ENCODE measurements at regions not wholly inside any gene's neighbourhood (a gene's known extent, or its start where the extent isn't known, plus 50 kb on each side); places are given as distances from the start of the nearest gene placed in this dataset.

GRCh38 chr1:42006836-42007235 is 88.1 kb upstream of the HIVEP3 start:
- intact Hi-C loops (cut with DNase I): no loop called here
- no peaks in the 10 kb centered on the region for H3K36me3 ChIP-seq
- no peaks in the 10 kb centered on the region for H3K27me3 ChIP-seq
- TF ChIP-seq, protein P1, sequence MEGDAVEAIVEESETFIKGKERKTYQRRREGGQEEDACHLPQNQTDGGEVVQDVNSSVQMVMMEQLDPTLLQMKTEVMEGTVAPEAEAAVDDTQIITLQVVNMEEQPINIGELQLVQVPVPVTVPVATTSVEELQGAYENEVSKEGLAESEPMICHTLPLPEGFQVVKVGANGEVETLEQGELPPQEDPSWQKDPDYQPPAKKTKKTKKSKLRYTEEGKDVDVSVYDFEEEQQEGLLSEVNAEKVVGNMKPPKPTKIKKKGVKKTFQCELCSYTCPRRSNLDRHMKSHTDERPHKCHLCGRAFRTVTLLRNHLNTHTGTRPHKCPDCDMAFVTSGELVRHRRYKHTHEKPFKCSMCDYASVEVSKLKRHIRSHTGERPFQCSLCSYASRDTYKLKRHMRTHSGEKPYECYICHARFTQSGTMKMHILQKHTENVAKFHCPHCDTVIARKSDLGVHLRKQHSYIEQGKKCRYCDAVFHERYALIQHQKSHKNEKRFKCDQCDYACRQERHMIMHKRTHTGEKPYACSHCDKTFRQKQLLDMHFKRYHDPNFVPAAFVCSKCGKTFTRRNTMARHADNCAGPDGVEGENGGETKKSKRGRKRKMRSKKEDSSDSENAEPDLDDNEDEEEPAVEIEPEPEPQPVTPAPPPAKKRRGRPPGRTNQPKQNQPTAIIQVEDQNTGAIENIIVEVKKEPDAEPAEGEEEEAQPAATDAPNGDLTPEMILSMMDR (IDR thresholded peaks at IDR 0.05): no peak
- H3K9me3 ChIP-seq: no peaks in the 10 kb centered on the region
- peaks cover 0 to 9% (median 7%) of the 10 kb centered on the region in 9 donors for H3K4me1 ChIP-seq
- DNase-seq (no peak), ATAC-seq (no peak)
- no peak overlapping the region for H3K4me3 ChIP-seq
- H3K27ac ChIP-seq: no peak overlapping the region
- 50 to 65% methylated on average over 3 of the region's 3 CpGs for WGBS, 2 donors

- Histone ChIP-seq H3K27ac (no peak overlapping the region), H3K4me1 (peaks cover 0 to 9% (median 7%) of the 10 kb centered on the region in 9 donors), H3K36me3 (no peaks in the 10 kb centered on the region), H3K27me3 (no peaks in the 10 kb centered on the region), H3K9me3 (no peaks in the 10 kb centered on the region), H3K4me3 (no peak overlapping the region)
- ATAC-seq (no peak), DNase-seq (no peak)
- intact Hi-C loops (cut with DNase I): no loop called here
- WGBS, 2 donors: 74 to 87% methylated on average over 2 of the region's 2 CpGs
- TF ChIP-seq, protein P1 (IDR thresholded peaks at IDR 0.05): no peak
Observed at GRCh38 chr1:42006093-42006492, 87.4 kb upstream of the HIVEP3 start.

- WGBS, 2 donors: 89 to 90% methylated on average over 2 of the region's 2 CpGs
- no peaks in the 10 kb centered on the region for H3K27me3 ChIP-seq
- no peak for ATAC-seq
- no peak for DNase-seq
- H3K4me1 ChIP-seq: peaks cover 0 to 9% (median 7%) of the 10 kb centered on the region in 9 donors
- no peaks in the 10 kb centered on the region for H3K36me3 ChIP-seq
- no peak overlapping the region for H3K27ac ChIP-seq
- no peaks in the 10 kb centered on the region for H3K9me3 ChIP-seq
- TF ChIP-seq, protein P1 (IDR thresholded peaks at IDR 0.05): no peak
- intact Hi-C loops (cut with DNase I): no loop called here
- no peak overlapping the region for H3K4me3 ChIP-seq
Observed at GRCh38 chr1:42005530-42005929, 86.8 kb upstream of the HIVEP3 start.

DNA sequence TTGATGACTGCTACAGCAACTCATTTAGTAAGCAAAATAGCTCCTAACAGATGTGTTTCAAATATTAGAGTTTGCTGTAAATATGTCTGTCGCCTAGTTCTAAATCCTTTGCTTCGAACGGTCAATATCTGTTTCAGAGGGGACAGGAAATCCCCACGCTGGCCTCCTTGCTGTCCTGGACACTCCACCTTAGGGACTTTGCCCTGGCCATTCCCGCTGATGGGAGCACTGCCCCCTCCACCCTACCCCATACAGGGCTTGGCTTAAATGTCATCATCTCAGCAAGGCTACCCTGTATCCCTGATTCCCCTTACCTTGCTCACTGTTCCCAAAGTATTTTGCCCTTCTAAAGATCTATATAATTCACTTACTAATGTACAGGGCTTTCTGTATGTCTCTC is 86.1 kb upstream of the HIVEP3 start:
- TF ChIP-seq, protein P1 (IDR thresholded peaks at IDR 0.05): no peak
- H3K27ac ChIP-seq: no peak overlapping the region
- ATAC-seq: no peak

More for the DNA sequence above, 86.1 kb upstream of the HIVEP3 start:
- intact Hi-C loops (cut with DNase I): no loop called here
- no peak overlapping the region for H3K4me3 ChIP-seq
- no peaks in the 10 kb centered on the region for H3K36me3 ChIP-seq
- no peaks in the 10 kb centered on the region for H3K27me3 ChIP-seq
- WGBS, 2 donors: 88% methylated on average over 5 of the region's 5 CpGs
- H3K4me1 ChIP-seq: peaks cover 0 to 9% (median 7%) of the 10 kb centered on the region in 9 donors
- DNase-seq: no peak
- no peaks in the 10 kb centered on the region for H3K9me3 ChIP-seq

Data from heart right ventricle (tissue), 16 donors.